Gastrocnemius medialis (tissue), 4 donors: ENCODE measurements at regions not wholly inside any gene's neighbourhood (a gene's known extent, or its start where the extent isn't known, plus 50 kb on each side); places are given as distances from the start of the nearest gene placed in this dataset.
A peak's percentile ranks its signal among the peaks of the same experiment; 100 is the strongest.

Experiments
- ATAC-seq, 2 donors: fragments of 150-250 bp; one replicate each; pipeline ENCODE4 v1.9.1; 2016
- DNase-seq, 2 donors: peaks; one replicate each; pipeline ENCODE4 v3.0.0-alpha.2; 2019
- H3K27ac ChIP-seq, 4 donors: fragments of 200-600 bp; sonication (generic); 1 replicate in 1 of 4; 2 replicates in 3 of 4; pipeline ENCODE4 v1.5.1; 2016 to 2018; ENCODE audit warnings: mild to moderate bottlenecking in 2 of 4, moderate library complexity in 1 of 4
- H3K27me3 ChIP-seq, 3 donors: fragments of 200-600 bp; sonication (generic) in 2 of 3; 1 replicate in 1 of 3; 2 replicates in 2 of 3; pipeline versions ENCODE4 v1.5.1 to v1.6.0; 2016 to 2019; ENCODE audit warnings: mild to moderate bottlenecking in 1 of 3, moderate library complexity in 1 of 3
- H3K36me3 ChIP-seq, 2 donors: fragments of 200-600 bp; sonication (generic) in 1 of 2; one replicate each; pipeline ENCODE4 v1.5.1; 2017 to 2018
- H3K4me1 ChIP-seq, 2 donors: fragments of 200-600 bp; sonication (generic) in 1 of 2; one replicate each; pipeline ENCODE4 v1.5.1; 2016 to 2017; ENCODE audit warnings: mild to moderate bottlenecking in 2 of 2
- H3K4me3 ChIP-seq, 4 donors: fragments of 200-600 bp; sonication (generic) in 3 of 4; 1 replicate in 1 of 4; 2 replicates in 3 of 4; pipeline ENCODE4 v1.5.1; 2016 to 2019; ENCODE audit warnings: mild to moderate bottlenecking in 2 of 4
- H3K9me3 ChIP-seq, 3 donors: fragments of 200-600 bp; sonication (generic) in 2 of 3; 1 replicate in 1 of 3; 2 replicates in 2 of 3; pipeline ENCODE4 v1.5.1; 2016 to 2019
- CTCF ChIP-seq, 5 experiments: fragments of 450-650 bp in 3 of 5; fragments of 200-600 bp in 2 of 5; sonication (generic) in 2 of 5; IDR thresholded peaks in 4 of 5; conservative IDR thresholded peaks in 1 of 5; 1 replicate in 4 of 5; 2 replicates in 1 of 5; pipeline ENCODE4 v1.5.1; 2016 to 2019; ENCODE audit warnings: antibody characterized with exemption in 5 of 5, mild to moderate bottlenecking in 3 of 5, moderate library complexity in 3 of 5
- POLR2A ChIP-seq, 2 donors: fragments of 450-650 bp; IDR thresholded peaks; one replicate each; pipeline ENCODE4 v1.6.1; 2017; ENCODE audit warnings: antibody characterized with exemption in 2 of 2, mild to moderate bottlenecking in 2 of 2, moderate library complexity in 2 of 2
- in situ Hi-C, 4 donors: fragments of 200-750 bp; cut with MboI; loops; one replicate each; pipeline versions ENCODE4 v1.15.0 to v1.8.0; 2017; ENCODE audit warnings: low sequenced_read_pairs in 4 of 4
- intact Hi-C: fragments of 100-400 bp; cut with DNase I; formaldehyde crosslinking; loops from one replicate; pipeline ENCODE4 v1.15.1; 2023; ENCODE audit warnings: low total_unique reads

DNA sequence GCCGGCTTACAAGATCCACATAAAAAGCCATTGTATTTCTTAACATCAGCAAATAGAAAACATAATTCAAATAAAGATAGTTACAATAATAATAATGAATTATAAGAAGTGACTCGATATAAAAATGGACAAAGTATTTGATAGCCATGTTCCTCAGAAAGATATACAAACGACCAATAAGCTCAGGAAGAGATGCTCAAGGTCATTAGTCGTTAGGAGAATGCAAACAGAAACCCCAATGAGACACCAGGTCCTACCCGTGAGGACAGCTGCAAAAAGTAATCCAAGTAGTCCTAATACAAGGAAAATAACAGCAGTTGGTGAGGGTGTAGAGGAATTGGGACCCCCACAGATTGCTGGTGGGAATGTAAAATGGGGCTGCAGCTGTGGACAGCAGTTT lies 54.2 kb upstream of the INPP5A start:
- intact Hi-C loops (no loop called here), in situ Hi-C loops (no loop called here)
- no peak for ATAC-seq
- Histone ChIP-seq H3K9me3 (no peaks in the 10 kb centered on the region), H3K27me3 (no peaks in the 10 kb centered on the region), H3K4me3 (no peak overlapping the region), H3K27ac (peak overlapping the region in 1 of 4 donors; percentile 67), H3K36me3 (no peaks in the 10 kb centered on the region), H3K4me1 (peaks cover 24 to 25% of the 10 kb centered on the region in 2 donors)
- no peak for DNase-seq
- TF ChIP-seq CTCF (IDR thresholded peaks at IDR 0.05 in 4 of 5, conservative IDR thresholded peaks at IDR 0.05 in 1 of 5) (no peak), POLR2A (IDR thresholded peaks at IDR 0.05) (no peak)

DNA sequence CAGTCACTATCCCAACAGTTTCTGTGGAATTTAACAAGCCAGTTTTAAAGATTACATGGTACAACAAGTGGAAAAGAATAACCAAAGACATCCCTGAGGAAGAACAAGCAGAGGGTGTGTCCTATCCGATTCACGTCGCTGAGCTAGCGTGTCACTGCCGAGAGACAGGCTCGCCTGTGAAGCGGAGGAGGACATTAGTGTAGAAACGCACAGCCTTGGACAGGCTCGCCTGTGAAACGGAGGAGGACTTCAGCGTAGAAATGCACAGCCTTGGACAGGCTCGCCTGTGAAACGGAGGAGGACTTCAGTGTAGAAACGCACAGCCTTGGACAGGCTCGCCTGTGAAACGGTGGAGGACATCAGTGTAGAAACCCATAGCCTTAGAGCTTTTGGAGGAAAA lies 52.7 kb upstream of the INPP5A start:
- Histone ChIP-seq H3K27ac (no peak overlapping the region), H3K36me3 (no peaks in the 10 kb centered on the region), H3K4me3 (no peak overlapping the region), H3K27me3 (no peaks in the 10 kb centered on the region), H3K9me3 (no peaks in the 10 kb centered on the region), H3K4me1 (peaks cover 18% of the 10 kb centered on the region in 2 donors)
- peak in 1 of 2 donors; percentile 3 for DNase-seq
- in situ Hi-C loops: no loop called here
- ATAC-seq: no peak
- TF ChIP-seq POLR2A (IDR thresholded peaks at IDR 0.05) (no peak), CTCF (IDR thresholded peaks at IDR 0.05 in 4 of 5, conservative IDR thresholded peaks at IDR 0.05 in 1 of 5) (no peak)
- intact Hi-C loops: no loop called here

GRCh38 chr10:132485391-132485790 lies 52.2 kb upstream of the INPP5A start:
- no peak overlapping the region for H3K27ac ChIP-seq
- peak in 1 of 2 donors; percentile 7 for DNase-seq

GRCh38 chr10:132486539-132487121 lies 51.0 kb upstream of the INPP5A start:
- DNase-seq (peak in 1 of 2 donors; percentile 11), ATAC-seq (no peak)
- Histone ChIP-seq H3K27ac (no peak overlapping the region), H3K9me3 (no peaks in the 10 kb centered on the region), H3K36me3 (no peaks in the 10 kb centered on the region), H3K4me1 (peaks cover 8% of the 10 kb centered on the region in 2 donors), H3K27me3 (no peaks in the 10 kb centered on the region), H3K4me3 (no peak overlapping the region)
- TF ChIP-seq POLR2A (IDR thresholded peaks at IDR 0.05) (no peak), CTCF (IDR thresholded peaks at IDR 0.05 in 4 of 5, conservative IDR thresholded peaks at IDR 0.05 in 1 of 5) (no peak)
- intact Hi-C loops (no loop called here), in situ Hi-C loops (no loop called here)

More at GRCh38 chr10:132485391-132485790, 52.2 kb upstream of the INPP5A start:
- H3K9me3 ChIP-seq: no peaks in the 10 kb centered on the region
- in situ Hi-C loops: no loop called here
- no peaks in the 10 kb centered on the region for H3K27me3 ChIP-seq
- no peak overlapping the region for H3K4me3 ChIP-seq
- no peak for ATAC-seq
- no peaks in the 10 kb centered on the region for H3K36me3 ChIP-seq
- TF ChIP-seq POLR2A (IDR thresholded peaks at IDR 0.05) (no peak), CTCF (IDR thresholded peaks at IDR 0.05 in 4 of 5, conservative IDR thresholded peaks at IDR 0.05 in 1 of 5) (no peak)
- peaks cover 13 to 14% of the 10 kb centered on the region in 2 donors for H3K4me1 ChIP-seq
- intact Hi-C loops: no loop called here
